SK-MEL-5 (cell line): ENCODE measurements at regions not wholly inside any gene's neighbourhood (a gene's known extent, or its start where the extent isn't known, plus 50 kb on each side); places are given as distances from the start of the nearest gene placed in this dataset.

Experiments
- DNase-seq: peaks from one replicate; pipeline ENCODE4 v3.0.0-alpha.2; 2016; ENCODE audit warnings: low read depth, low spot score
- in situ Hi-C: cut with HindIII; loops from 2 replicates; pipeline ENCODE4 v1.10.0; 2016; ENCODE audit warnings: low sequenced_read_pairs, high pct_unique_total_duplicates, low pct_unique_long_range_greater_than_20kb

DNA sequence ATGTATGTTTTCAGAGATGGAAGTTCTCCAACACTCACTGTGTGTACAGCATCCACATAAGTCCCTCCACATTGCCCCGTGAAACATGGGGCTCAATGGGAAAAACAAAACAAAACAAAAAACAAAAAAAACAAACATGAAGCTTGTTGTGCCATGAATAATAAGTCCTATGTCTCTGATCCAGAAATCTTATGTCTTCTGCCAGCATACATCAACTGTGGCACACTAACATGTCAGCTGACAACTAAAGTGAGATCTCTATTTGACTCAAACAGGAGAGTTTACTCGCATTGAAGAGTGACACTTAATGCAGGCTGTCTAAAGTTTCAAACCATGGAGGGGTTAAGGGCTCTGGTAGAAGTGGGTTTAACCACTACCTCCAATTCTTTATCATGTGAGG, 180.2 kb upstream of the ROBO1 start:
- no peak for DNase-seq
- in situ Hi-C loops: no loop called here

DNA sequence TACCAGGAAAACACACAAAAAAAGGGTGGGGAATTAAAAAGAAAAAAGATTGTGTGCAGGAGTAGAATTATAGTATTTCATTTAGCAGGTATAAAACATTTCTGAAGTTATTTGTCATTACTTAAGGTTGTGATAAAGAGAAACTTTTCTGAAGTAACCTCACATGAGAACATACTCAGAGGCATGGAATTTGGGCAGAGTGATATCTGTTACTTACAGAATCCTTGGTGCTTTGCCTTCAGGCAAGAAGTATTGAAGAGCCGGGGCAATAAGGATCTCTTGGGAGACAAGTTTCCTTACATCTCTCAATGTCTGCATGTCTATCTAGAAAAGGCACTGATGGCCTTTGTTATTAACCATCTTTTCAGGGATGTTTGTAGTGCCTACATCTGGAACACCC, 179.7 kb upstream of the ROBO1 start:
- DNase-seq: no peak
- in situ Hi-C loops: no loop called here

DNA sequence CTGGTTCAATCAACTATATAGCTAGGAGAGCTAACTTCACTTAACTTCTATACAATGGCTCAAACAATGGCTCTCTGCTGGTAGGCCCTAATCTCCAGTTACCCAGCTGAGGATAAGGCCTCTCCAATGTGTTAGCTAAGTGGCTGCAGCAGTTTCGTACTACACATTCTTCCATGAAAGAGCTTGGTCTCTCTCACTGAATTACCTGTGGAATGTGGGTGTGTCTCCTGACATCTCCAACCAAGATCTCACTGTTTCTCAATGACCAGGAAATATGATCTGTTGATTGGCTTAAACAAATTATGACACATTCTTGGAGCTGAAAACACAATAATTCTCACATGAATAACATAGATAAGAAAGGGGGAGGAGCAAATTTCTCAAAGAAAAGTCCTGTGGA, 169.8 kb upstream of the ROBO1 start:
- DNase-seq: no peak

DNA sequence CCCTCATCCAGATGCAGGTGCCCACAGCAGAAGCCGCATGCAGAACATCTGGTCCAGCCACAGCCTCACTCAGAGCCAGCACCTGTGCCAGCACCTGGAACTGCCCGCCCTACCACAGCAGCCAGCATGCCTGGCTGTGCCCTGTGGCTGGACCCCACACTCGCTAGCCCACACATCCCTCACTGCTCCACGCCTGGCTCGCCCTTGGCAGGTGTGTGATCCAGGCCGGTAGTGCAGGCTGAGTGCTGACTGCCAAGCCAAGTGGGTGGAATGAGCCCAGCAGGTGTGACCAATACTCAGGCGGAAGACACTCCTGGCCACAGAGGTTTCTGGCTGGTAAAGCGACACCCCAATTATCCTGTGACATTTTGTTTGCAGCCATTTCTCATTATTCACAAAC, 162.4 kb upstream of the ROBO1 start:
- in situ Hi-C loops: no loop called here

More for the DNA sequence above, 169.8 kb upstream of the ROBO1 start:
- in situ Hi-C loops: no loop called here

DNA sequence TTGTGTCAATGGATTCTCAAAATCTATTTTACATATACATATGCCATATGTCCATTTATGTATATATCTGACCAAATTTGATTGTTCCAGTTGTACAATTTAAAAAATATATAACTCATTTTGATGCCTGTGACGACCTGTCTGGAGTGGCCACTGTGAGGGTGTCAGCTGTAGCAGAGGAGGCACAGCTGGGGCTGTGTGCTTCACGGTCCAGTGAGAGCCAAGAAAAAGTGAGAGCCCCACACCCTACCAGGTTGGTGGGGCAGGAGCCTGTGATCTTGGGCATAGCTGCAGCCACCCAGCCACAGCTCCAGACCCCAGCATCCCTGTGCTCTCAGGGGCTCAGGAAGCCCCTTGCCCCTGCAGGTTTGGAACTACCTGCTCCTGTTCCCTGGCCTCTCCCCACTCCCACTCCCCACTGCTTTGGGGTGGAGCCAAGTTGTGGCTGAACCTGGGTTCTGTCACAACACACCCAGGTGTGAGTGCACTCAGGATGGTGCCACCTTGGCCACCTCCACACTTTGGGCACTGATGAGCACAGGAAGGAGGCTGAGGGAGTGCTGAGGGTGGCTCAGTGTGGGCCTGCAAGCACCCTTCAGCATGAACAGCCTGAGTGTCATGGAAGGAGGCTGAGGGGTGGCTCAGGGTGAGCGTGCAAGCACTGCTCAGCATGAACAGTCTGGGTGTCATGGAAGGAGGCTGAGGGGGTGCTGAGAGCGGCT, 161.1 kb upstream of the ROBO1 start:
- in situ Hi-C loops: no loop called here
- no peak for DNase-seq

More for the DNA sequence above, 162.4 kb upstream of the ROBO1 start:
- no peak for DNase-seq

DNA sequence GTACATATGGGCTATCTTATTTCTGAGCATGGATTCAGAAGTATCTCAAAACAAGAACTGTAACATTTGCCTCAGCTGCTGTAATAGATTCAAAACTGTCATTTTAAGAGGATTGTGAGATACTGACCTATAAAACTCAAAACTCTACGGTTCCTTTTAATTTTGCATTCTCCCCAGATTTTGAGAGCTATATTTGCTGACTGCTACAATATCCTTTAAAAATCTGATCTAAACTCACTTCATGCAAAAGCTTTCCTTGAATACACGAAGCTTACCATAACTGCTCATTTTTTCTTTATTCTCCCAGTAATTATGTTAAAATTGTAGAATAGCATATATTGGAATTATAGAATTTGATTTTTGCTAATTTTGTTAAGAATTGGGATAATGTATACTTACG, 158.7 kb upstream of the ROBO1 start:
- in situ Hi-C loops: no loop called here
- no peak for DNase-seq

DNA sequence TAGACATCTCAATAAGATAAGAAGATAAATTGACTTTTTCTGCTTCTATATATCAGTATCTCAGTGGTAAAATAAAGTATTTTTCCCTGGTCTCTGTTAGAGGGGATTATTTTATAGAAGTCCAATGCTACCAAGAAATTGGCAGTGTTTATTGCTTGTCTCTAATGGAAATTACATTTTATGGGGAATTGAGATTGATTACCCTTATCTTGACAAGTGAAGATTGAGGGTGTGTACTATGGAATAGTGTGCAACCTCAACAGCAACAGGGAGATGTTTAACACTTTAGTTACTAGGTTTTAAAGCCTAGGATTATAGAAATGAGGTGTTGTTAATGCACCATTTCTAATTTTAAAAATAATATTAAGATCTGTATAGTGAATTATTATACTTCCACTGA, 154.8 kb upstream of the ROBO1 start:
- in situ Hi-C loops: no loop called here
- no peak for DNase-seq

DNA sequence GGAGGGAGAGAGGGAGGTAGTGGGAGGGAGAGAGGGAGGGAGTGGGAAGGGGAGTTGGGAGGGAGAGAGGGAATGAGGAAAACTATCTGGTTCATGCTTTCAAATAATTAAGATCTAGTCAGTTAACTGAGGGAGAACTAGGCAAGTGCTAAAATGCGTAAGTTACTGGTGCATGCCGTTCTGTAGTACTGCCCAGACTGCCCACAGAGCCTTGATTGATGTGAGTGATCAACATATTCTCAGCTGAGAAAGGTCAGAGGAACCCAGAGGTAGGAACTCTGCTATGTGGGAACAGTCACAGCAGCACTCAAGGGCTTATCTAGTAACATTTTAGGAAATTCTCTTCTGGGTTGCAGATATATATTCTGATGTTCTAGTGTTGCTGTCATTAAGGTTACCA, 149.8 kb upstream of the ROBO1 start:
- no peak for DNase-seq
- in situ Hi-C loops: no loop called here

DNA sequence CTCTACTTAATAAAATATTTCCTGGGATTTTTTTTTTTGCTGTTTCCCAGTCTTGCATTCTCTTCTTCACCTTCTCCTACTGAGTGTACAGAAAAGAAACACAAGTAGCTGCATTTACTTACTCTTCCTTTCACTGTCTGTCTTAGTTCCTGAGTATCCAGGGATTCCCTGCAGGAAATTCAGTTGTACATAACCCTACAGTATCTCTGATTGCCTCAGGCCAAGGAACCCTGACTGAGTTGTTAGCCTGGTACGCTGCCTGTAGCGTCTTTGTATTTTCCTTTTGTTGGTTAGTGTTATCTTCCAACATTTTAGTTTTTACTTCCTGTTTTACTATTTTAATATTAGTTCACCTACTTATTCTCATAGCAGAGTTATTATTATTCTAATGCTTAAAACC, 142.5 kb upstream of the ROBO1 start:
- in situ Hi-C loops: no loop called here
- no peak for DNase-seq

DNA sequence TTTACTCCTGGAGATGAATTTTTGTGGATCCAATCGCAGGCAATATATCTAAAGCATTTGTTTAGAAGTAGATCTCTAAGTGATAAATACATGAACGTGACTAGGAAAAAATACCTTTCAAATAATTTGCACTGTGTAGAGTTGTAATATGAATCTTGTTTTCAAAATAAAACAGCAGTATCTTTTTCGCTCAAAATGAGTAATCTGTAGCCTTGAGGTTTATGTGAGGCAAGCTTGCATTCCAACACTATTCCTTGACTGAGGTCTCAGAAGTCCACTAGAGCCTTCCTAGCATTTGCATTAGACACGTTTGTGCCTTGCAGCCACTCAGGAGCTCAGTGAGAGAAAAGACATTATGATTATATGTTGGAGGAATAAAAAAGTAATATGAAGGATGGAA, 138.3 kb upstream of the ROBO1 start:
- in situ Hi-C loops: no loop called here
- no peak for DNase-seq

DNA sequence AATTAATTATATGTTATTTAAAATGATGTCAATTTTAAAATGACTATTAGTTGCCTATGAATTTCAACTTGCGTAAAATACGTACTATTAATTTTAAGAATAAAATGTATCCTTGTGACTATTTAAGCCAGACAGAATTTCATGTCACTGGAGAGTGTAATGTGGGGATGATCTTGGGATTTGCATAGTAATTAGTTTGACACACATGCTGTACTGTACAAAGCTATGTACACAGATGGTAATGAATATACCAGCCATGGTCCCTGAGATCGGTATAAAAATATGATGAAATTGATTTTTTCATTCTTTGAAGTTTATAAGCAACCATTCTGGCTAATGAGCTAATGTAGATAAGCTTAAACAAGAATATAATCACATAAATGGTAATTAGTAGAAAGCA, 134.4 kb upstream of the ROBO1 start:
- no peak for DNase-seq
- in situ Hi-C loops: no loop called here

DNA sequence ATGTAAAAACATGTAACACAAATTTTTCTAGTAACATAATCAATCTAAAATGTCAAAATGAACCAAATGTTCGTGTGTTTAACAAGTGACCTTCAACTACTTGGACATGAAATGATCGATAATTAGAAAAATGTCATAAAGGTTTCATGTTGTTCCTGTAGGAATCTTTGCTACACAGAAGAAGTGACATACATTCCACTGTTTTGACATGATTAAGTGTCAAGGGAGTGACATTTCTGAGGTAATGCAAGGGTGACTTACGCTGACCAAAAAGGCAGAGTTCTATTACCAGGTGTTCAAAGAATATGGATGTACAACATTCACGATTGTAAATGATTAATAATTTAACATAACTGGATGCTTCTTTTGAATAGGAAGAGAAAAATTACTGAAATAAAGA, 131.1 kb upstream of the ROBO1 start:
- DNase-seq: no peak
- in situ Hi-C loops: no loop called here

DNA sequence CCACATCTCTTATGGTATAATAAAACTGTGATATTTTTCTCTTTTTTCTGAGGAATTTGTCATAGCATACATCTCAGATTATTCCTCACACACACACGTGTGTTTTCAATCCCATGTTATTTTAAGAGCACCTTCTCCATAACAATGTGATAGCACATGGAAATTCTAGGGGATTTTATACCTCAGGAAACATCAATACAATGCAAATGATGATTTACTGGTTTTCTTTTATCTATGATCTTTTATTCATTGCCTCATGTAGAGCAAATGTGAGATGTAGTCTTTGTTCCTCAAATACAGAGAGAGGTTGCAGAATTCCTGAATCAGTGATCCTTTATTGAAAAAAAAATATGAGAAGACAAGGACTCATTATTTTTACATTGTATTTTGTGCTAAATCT, 128.3 kb upstream of the ROBO1 start:
- DNase-seq: no peak
- in situ Hi-C loops: no loop called here

DNA sequence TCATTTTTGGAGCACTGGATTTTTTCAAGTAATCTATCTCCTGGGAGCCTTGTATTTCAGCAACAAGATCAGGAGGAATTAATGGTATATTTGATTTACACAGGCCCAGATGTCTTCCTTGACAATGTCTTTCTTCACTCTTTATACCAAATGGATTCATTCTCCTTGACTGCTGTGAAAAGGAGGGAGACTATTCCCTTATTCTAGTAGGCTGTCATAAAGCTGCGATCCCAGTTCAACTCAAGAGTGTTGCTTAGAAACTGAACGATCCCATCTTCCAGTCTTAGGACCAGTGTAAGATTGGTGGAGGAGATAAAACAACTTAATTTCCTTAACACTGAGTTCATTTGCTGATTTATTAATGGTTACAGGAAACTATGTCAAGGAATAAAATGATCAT, 119.4 kb upstream of the ROBO1 start:
- in situ Hi-C loops: no loop called here
- no peak for DNase-seq

DNA sequence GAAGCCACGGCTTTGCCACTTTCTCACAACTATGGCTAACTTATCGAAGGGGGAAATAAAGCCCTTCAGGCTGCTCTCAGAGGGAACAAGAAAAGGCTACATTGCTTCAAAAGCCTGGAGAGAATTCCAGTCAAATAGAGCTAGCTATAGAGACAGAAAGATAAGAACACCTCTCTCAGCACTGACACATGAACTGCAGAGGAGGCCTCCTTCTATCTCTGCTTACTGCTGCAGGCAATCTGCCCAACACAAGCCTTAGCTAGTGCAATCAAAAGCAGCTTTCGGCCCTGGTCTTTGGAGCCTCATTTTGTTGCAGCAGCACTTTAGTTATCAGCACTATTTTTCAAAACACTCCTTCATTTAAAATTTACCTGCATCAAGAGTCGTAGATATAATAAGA, 118.4 kb upstream of the ROBO1 start:
- DNase-seq: no peak
- in situ Hi-C loops: no loop called here

DNA sequence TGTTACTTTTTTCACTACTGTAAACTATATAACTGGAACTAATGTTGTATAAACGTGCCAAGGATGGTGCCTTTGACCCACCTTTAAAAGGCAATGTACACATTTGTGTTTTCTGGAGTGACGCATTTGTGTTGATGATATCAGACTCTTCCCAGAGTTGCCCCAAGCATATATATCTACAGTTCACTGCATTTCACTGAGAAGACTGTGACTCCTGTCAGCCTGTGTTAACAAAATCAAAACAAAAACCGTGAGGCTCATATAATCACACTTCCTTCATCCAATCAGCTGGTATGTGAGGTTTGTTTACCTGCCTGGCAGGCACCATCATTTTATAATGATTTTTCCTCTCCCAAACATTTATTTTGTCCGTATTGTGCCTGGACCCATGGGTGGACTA, 117.6 kb upstream of the ROBO1 start:
- no peak for DNase-seq
- in situ Hi-C loops: no loop called here

DNA sequence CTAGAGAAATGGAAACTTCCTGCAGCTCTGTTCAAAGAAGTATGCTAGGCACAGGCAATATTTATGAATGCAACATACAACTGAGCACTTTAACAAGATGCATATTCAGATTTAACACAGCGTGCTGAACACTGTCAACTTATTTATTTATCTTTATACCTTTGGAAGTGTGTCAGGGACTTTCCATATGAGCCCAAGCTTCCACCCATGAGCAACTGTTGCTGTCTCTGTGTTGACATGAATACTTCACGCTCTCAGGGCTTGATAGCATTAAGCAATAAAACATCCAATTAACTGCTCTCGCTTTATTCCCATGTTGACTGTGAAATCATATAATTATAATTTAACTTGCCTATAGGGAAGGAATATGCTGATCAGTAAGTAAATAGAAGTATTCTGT, 116.6 kb upstream of the ROBO1 start:
- DNase-seq: no peak
- in situ Hi-C loops: no loop called here

DNA sequence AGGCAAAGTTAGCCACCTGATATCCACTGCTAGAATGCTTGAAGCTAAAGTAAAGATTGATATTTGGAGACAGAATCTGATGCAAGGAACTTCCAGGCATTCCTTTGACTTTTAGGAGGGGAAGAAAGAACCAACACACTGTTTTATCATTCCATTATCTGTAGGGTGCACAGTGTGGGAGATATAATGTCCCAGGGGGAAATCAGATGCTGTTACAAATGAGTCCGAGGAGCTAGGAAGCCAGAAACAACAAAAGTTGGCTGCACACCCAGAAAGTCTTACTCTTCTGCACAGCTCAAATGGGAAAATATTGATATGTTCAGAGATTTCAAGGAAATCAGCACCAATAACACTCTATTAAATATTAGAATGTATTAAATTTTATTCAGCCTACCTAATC, 113.6 kb upstream of the ROBO1 start:
- in situ Hi-C loops: no loop called here
- DNase-seq: no peak

DNA sequence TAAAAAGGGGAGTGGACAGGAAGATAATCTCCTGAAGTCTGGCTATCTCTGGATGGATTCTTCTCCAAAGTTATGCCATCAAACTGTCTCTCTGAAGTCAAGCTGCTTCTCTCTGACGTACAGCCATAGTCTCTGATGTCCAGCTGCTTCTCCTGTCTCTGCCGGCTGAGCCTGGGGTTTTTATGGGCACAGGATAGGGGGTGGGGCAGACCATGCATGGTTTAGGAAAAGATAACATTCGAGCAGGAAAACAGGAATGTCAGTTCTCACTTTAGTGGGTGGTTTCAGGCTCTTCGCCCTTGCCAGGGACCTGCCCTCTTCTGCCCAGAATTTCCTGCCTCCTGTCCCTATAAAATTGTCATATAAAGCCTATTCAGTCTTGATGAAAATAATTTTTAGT, 110.9 kb upstream of the ROBO1 start:
- in situ Hi-C loops: no loop called here
- no peak for DNase-seq

DNA sequence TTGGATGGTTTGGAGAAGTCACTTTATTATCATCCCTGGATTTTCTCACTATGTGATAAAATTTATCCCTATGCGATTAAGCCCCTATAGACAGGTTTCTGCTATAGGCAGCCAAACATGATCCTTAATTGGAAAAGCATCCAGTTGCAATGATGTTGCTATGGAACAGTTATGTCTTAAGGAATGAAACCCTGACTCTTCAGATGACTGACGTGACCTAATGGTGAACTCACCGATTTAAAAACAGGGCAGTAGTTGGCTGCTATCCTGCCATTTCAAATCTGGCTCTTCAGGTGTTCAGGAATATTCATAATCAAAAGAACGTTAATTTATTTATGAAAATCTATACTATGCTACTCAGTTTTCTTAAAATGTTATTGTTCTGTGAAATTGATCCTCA, 106.8 kb upstream of the ROBO1 start:
- DNase-seq: no peak
- in situ Hi-C loops: no loop called here
